K562 (cell line): ENCODE measurements at regions not wholly inside any gene's neighbourhood (a gene's known extent, or its start where the extent isn't known, plus 50 kb on each side); places are given as distances from the start of the nearest gene placed in this dataset.
"Not testable (repeated sequence)": the region's sequence is repeated elsewhere in the genome, so short reads cannot be mapped to it uniquely, and the experiment has no call there.

Experiments
- ATAC-seq: fragments of 200-7000 bp; cut with Tn5 transposase; 3 replicates; pipeline ENCODE4 v1.9.1; 2020; ENCODE audit warnings: moderate library complexity
- BruUV-seq: library from RNA; stranded (reverse); fragments of 400-500 nt; replicated peaks from 2 replicates; lab custom pipeline; 2021; lab: Mats Ljungman, UMichigan
- CTCF ChIA-PET: fragments of 300-600 bp; formaldehyde crosslinking; extraction: SDS; loops from one replicate; lab custom pipeline; 2021; ENCODE audit warnings: low intra/inter-chr PET ratio; lab: Yijun Ruan, JAX
- POLR2A ChIA-PET: fragments of 300-600, 350-650 bp; sonication (Branson Sonifier 250); formaldehyde crosslinking; extraction: SDS; loops from one replicate; lab custom pipeline; 2021; ENCODE audit warnings: antibody characterized with exemption, inconsistent platforms; lab: Yijun Ruan, JAX
- DNase-seq, 4 experiments: peaks; one replicate each; pipeline versions ENCODE4 v3.0.0 to v3.0.0-alpha.2; 2011 to 2018; ENCODE audit warnings: low spot score in 3 of 4, mixed read lengths in 3 of 4; ENCODE audit errors: extremely low read depth in 1 of 4
- FAIRE-seq: peaks from 2 replicates; lab custom pipeline; 2011; peaks lifted over from hg19 to GRCh38; lab: Jason Lieb, UNC
- H2AFZ ChIP-seq: 2 replicates; pipeline ENCODE4 v1.6.0; 2011; ENCODE audit warnings: low read depth, low read length, control low read depth, inconsistent platforms
- H3K27ac ChIP-seq: fragments of 200-600 bp; 3 replicates; pipeline ENCODE4 v1.8.0; 2011; ENCODE audit warnings: low read depth, mild to moderate bottlenecking, control low read depth, inconsistent platforms, low read length, moderate library complexity, mixed read lengths; ENCODE audit errors: extremely low read depth
- H3K27me3 ChIP-seq, 2 experiments: fragments of 300-600 bp in 1 of 2; 2 replicates in 1 of 2; 3 replicates in 1 of 2; pipeline versions ENCODE4 v1.6.0 to v1.8.0; 2011; ENCODE audit warnings: inconsistent platforms in 2 of 2, low read length in 2 of 2, mild to moderate bottlenecking in 1 of 2, mixed read lengths in 1 of 2, moderate library complexity in 1 of 2; ENCODE audit not compliant: control insufficient read depth in 2 of 2, insufficient read depth in 2 of 2
- H3K36me3 ChIP-seq: fragments of 300-600 bp; 3 replicates; pipeline ENCODE4 v1.8.0; 2011; ENCODE audit warnings: mild to moderate bottlenecking, low read length, inconsistent platforms; ENCODE audit not compliant: control insufficient read depth, insufficient read depth
- H3K4me1 ChIP-seq, 2 experiments: fragments of 200-600 bp in 1 of 2; replicated peaks in 1 of 2; 2 replicates in 1 of 2; 3 replicates in 1 of 2; pipeline versions ENCODE4 v1.5.1 to v1.8.0; 2011; ENCODE audit warnings: inconsistent platforms in 2 of 2, low read length in 2 of 2, mild to moderate bottlenecking in 1 of 2, mixed read lengths in 1 of 2, moderate library complexity in 1 of 2; ENCODE audit not compliant: control insufficient read depth in 2 of 2, insufficient read depth in 2 of 2
- H3K4me2 ChIP-seq: 2 replicates; pipeline ENCODE4 v1.6.1; 2011; ENCODE audit warnings: low read length, control low read depth, inconsistent platforms, mixed read lengths; ENCODE audit not compliant: insufficient read depth
- H3K4me3 ChIP-seq: fragments of 200-600 bp; sonication (generic), shearing (Covaris generic); 2 replicates; pipeline ENCODE4 v1.5.1; 2016; ENCODE audit warnings: control low read depth, inconsistent platforms
- H3K79me2 ChIP-seq: fragments of 200-600 bp; 3 replicates; pipeline ENCODE4 v1.8.0; 2011; ENCODE audit warnings: low read length, inconsistent platforms; ENCODE audit not compliant: control insufficient read depth, insufficient read depth
- H3K9ac ChIP-seq, 2 experiments: 2 replicates each; pipeline versions ENCODE4 v1.6.0 to v1.6.1; 2011; ENCODE audit warnings: low read depth in 2 of 2, low read length in 2 of 2, control low read depth in 1 of 2, inconsistent platforms in 1 of 2, mild to moderate bottlenecking in 1 of 2, mixed read lengths in 1 of 2; ENCODE audit not compliant: insufficient read depth in 1 of 2
- H3K9me1 ChIP-seq: one replicate; pipeline ENCODE4 v1.6.0; 2011; ENCODE audit warnings: inconsistent platforms, mild to moderate bottlenecking, low read length, moderate library complexity; ENCODE audit not compliant: control insufficient read depth, insufficient read depth
- H3K9me3 ChIP-seq: replicated peaks from 2 replicates; pipeline ENCODE4 v1.5.1; 2011; ENCODE audit warnings: low read depth, low read length, inconsistent platforms; ENCODE audit not compliant: control insufficient read depth, insufficient read depth
- H4K20me1 ChIP-seq: replicated peaks from 2 replicates; pipeline ENCODE4 v1.6.1; 2011; ENCODE audit warnings: low read length, inconsistent platforms, mixed read lengths; ENCODE audit not compliant: control insufficient read depth, insufficient read depth
- JUND ChIP-seq, 2 experiments: IDR thresholded peaks; 2 replicates in 1 of 2; 3 replicates in 1 of 2; pipeline ENCODE4 v1.6.1; 2011; ENCODE audit warnings: borderline replicate concordance in 2 of 2, low read depth in 2 of 2, low read length in 2 of 2, improper control_type of control experiment in 1 of 2, missing biosample characterization in 1 of 2, missing genetic modification characterization in 1 of 2, missing genetic modification reagents in 1 of 2
- NR2C1 ChIP-seq, 2 experiments: fragments of 450-650 bp; IDR thresholded peaks; 2 replicates each; pipeline ENCODE4 v1.6.1; 2017; ENCODE audit warnings: mild to moderate bottlenecking in 2 of 2, antibody characterized with exemption in 1 of 2, inconsistent platforms in 1 of 2, missing compliant biosample characterization in 1 of 2, missing genetic modification characterization in 1 of 2
- OTX1 ChIP-seq: fragments of 450-650 bp; formaldehyde crosslinking; IDR thresholded peaks from 2 replicates; pipeline ENCODE4 v1.4.0; 2022; ENCODE audit warnings: mild to moderate bottlenecking
- RFX7 ChIP-seq: fragments of 250-450 bp; sonication (Bioruptor Pico); IDR thresholded peaks from 2 replicates; pipeline ENCODE4 v1.5.1; 2021; ENCODE audit warnings: mild to moderate bottlenecking
- XRCC3 ChIP-seq: fragments of 450-650 bp; IDR thresholded peaks from 2 replicates; pipeline ENCODE4 v1.6.1; 2017; ENCODE audit warnings: mild to moderate bottlenecking, moderate library complexity
- WGBS: fragments of 100-300 bp; shearing (Covaris generic); methylation state at CpG from one replicate; pipeline ENCODE4 v1.1.6; 2016; ENCODE audit warnings: low coverage, mixed read lengths; ENCODE audit not compliant: insufficient coverage; ENCODE audit errors: missing lambda C conversion rate; 5-methylcytosine and 5-hydroxymethylcytosine counted together
- in situ Hi-C: fragments of 300-500 bp; cut with MboI; formaldehyde crosslinking; loops from 4 replicates; pipeline ENCODE4 v1.15.0; 2018; ENCODE audit warnings: inconsistent platforms, mixed read lengths
- intact Hi-C: fragments of 100-400 bp; cut with micrococcal nuclease; formaldehyde crosslinking; loops from 2 replicates; pipeline ENCODE4 v1.14.2; 2022
- TF ChIP-seq, protein P1 (sequence below): sonication (generic); formaldehyde crosslinking; IDR thresholded peaks from 2 replicates; pipeline ENCODE4 v1.8.1; 2023; ENCODE audit warnings: missing genetic modification reagents, mild to moderate bottlenecking, borderline replicate concordance

DNA sequence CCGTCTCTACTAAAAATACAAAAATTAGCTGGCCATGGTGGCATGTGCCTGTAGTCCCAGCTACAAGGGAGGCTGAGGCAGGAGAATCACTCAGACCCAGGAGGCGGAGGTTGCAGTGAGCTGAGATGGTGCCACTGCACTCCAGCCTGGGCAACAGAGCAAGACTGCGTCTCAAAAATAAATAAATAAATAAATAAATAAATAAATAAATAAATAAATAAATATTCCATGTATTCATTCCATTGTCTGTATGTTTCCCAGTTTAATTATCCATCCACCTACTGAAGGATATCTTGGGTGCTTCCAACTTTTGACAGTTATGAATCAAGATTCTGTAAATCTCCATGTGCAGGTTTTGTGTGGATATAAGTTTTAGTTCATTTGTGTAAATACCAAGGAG, 397.4 kb upstream of the SLC35B3 start:
- H3K4me3 ChIP-seq, H3K4me2 ChIP-seq, H3K9me1 ChIP-seq, H4K20me1 ChIP-seq, H3K27ac ChIP-seq, H2AFZ ChIP-seq, H3K9ac ChIP-seq, H3K79me2 ChIP-seq, FAIRE-seq, H3K36me3 ChIP-seq, POLR2A ChIA-PET, H3K9me3 ChIP-seq, H3K4me1 ChIP-seq, CTCF ChIA-PET, H3K27me3 ChIP-seq, ATAC-seq, intact Hi-C loops, DNase-seq, in situ Hi-C loops, BruUV-seq: not testable (repeated sequence)
- WGBS = 0% methylated on average over 3 of the region's 3 CpGs

DNA sequence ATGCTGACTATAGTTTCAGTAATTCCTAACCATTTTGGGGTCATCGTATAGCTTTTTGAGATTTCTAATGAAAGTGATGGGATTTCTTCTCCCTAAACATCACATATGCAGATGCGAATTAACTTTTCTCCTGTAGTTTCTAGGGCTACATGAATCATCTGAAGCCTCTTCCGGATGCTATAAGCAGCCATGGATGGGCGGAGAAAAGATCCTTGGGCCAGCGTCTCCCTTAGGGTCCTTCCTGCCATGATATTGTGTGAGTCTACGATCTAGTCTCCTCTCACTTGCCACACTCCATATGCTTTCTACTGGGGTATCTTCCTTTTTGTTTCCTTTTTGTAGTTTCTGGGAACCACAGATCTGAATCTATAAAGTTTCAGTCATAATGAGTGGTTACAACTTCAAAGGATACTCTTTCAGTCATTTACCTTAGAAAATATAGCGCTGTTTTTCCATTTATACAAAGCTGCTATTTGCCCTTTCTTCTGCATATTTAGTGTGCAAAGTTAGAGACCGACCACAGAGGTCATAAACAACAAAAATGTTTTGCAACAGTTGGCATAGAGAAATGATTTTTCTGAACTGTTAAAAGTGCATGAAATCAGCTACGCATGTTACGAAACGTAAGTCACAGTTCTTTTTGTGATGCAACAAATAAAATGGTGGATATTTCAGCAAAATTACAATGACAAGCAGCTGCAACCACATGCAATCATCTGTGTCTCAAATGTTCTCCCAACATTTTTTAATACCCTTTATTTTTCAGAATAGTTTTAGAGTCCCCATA, 396.2 kb upstream of the SLC35B3 start:
- DNase-seq = no peak
- Histone ChIP-seq H3K27ac (no peak overlapping the region), H3K4me3 (no peak overlapping the region), H3K9me1 (no peaks in the 10 kb centered on the region), H3K4me1 (no peaks in the 10 kb centered on the region), H3K4me2 (no peak overlapping the region), H3K9me3 (no peaks in the 10 kb centered on the region), H4K20me1 (no peaks in the 10 kb centered on the region), H2AFZ (no peak overlapping the region), H3K36me3 (no peaks in the 10 kb centered on the region), H3K27me3 (no peaks in the 10 kb centered on the region), H3K79me2 (no peaks in the 10 kb centered on the region), H3K9ac (no peak overlapping the region)
- no peak for ATAC-seq
- POLR2A ChIA-PET = no interaction called here
- FAIRE-seq = no peak
- 4% methylated on average over 11 of the region's 11 CpGs for WGBS
- BruUV-seq = no TSS peak
- in situ Hi-C loops (no loop called here), intact Hi-C loops (no loop called here)
- CTCF ChIA-PET = no interaction called here
- TF ChIP-seq JUND (IDR thresholded peaks at IDR 0.05; ENCODE audit: borderline replicate concordance, low read depth, low read length) = no peak
- TF ChIP-seq JUND (tag; IDR thresholded peaks at IDR 0.05; ENCODE audit: borderline replicate concordance, low read depth, low read length) = no peak
- TF ChIP-seq, protein P1, sequence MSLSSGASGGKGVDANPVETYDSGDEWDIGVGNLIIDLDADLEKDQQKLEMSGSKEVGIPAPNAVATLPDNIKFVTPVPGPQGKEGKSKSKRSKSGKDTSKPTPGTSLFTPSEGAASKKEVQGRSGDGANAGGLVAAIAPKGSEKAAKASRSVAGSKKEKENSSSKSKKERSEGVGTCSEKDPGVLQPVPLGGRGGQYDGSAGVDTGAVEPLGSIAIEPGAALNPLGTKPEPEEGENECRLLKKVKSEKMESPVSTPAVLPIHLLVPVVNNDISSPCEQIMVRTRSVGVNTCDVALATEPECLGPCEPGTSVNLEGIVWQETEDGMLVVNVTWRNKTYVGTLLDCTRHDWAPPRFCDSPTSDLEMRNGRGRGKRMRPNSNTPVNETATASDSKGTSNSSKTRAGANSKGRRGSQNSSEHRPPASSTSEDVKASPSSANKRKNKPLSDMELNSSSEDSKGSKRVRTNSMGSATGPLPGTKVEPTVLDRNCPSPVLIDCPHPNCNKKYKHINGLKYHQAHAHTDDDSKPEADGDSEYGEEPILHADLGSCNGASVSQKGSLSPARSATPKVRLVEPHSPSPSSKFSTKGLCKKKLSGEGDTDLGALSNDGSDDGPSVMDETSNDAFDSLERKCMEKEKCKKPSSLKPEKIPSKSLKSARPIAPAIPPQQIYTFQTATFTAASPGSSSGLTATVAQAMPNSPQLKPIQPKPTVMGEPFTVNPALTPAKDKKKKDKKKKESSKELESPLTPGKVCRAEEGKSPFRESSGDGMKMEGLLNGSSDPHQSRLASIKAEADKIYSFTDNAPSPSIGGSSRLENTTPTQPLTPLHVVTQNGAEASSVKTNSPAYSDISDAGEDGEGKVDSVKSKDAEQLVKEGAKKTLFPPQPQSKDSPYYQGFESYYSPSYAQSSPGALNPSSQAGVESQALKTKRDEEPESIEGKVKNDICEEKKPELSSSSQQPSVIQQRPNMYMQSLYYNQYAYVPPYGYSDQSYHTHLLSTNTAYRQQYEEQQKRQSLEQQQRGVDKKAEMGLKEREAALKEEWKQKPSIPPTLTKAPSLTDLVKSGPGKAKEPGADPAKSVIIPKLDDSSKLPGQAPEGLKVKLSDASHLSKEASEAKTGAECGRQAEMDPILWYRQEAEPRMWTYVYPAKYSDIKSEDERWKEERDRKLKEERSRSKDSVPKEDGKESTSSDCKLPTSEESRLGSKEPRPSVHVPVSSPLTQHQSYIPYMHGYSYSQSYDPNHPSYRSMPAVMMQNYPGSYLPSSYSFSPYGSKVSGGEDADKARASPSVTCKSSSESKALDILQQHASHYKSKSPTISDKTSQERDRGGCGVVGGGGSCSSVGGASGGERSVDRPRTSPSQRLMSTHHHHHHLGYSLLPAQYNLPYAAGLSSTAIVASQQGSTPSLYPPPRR = no peak
- no peak for TF ChIP-seq RFX7
- TF ChIP-seq OTX1 = no peak
- TF ChIP-seq NR2C1 (IDR thresholded peaks at IDR 0.05) = no peak
- TF ChIP-seq NR2C1 (tag; IDR thresholded peaks at IDR 0.05) = no peak
- no peak for TF ChIP-seq XRCC3
